Amniotic stem cell (primary cell): ENCODE measurements at regions not wholly inside any gene's neighbourhood (a gene's known extent, or its start where the extent isn't known, plus 50 kb on each side); places are given as distances from the start of the nearest gene placed in this dataset.

Experiments used
- DNase-seq: peaks from one replicate; lab custom pipeline; 2025; lab: John Stamatoyannopoulos, UW

DNA sequence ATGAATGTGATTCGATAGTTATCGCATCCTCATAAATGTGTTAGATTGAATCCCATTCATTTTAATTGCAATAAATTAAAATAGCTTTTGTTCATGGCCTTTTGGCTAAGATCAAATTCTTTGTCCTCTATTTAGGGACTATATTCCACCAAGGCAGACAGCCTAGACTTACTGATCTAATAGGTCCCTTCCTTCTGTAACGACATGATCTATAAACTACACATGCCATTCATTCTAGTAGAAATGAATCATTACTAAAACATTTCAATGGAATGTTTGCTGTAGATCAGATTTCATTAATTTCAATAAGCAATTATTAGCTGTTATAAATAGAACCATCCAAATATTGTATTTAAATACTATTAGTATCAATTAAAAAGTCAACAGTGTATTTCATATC is 526.6 kb upstream of the KLHL1 start:
- DNase-seq, result no peak

DNA sequence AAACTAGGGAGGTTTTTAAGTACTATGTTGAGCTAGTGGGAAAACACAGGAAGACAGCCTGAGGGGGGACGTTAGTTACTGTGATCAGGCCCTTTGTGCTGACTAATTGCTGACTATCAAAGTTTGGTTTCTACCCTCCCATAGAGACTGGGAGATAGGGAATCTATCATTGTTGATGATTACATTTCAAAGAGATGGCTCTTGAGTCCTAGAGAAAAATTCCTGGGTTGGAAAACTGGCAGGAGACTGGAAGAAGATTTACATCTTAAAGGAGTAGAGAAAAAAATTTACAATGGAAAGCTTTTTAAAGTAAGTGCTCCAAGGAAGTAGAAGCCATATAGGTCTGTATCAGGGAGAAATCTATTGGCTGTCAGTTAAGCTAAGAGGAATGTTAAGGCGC is 522.0 kb upstream of the KLHL1 start:
- no peak for DNase-seq

DNA sequence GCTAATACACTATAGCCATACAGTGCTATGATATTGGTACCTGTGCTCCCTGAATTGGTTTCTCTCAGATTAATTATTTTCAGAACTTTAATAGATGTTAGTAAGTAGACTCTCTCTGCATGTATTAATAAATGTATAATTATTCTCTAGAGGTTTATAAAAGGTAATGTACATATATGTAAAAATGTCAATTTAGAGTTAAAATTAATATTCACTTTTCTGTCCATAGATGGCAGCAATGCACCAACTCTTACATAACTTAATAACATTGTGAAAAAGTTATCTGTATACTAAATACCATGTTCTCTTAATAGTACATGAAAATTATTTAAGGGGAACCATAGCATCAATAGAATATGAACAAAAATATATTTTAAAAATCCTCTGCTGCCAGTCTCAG is 515.0 kb upstream of the KLHL1 start:
- no peak for DNase-seq

DNA sequence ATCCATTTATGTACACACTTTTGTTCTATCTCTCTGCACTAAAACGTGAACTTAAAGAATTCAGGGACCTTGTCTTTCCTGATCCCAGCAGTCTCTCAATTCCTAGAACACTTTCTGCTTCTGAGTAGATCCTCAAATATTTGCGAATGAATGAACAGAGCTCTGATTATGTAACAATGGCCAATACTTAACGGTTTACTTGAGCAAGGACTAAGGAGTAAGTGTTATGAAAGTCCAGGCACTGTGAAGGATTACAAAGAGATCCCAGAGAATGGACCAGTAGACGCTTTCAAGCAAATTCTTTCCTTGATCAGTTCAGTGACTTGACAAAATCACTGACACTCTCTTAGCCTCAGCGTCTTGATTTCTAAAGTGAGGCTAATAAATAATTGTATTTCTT is 514.5 kb upstream of the KLHL1 start:
- no peak for DNase-seq

DNA sequence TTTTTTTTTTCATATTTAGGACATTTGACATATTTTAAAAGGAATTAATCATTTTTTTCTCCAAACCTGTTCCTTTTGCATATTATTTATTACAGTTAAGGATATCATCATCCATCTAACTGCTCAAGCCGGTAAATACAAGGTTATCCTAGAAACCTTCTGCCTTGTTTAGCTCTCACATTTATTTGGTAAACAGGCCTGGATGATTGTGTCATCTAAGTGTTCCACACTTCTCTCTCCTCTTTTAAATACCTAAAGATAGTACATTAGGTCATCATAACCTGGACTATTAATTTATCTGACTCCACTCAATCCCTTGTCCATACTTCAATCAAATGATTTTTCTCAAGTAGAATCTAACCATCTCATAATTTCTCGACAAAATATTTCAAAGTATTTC is 511.7 kb upstream of the KLHL1 start:
- DNase-seq, result no peak

DNA sequence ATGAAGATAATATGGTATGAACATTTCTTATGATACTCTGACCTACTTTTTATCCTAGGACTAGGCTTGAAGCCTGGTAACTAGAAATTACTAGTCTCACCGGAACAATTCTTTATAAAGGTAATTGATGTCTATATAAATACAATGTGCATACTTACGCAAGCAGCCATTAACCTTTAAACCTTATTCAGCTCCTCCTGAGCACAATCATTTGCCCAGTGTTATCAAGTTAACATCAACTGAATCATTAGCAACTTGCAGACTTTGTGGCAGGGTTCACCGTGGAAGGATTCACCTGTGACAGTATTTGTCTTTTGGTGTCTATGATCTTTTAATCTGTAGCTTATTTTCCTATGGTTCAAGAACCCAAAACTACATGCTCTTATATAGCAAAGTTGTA is 508.6 kb upstream of the KLHL1 start:
- DNase-seq, result no peak

DNA sequence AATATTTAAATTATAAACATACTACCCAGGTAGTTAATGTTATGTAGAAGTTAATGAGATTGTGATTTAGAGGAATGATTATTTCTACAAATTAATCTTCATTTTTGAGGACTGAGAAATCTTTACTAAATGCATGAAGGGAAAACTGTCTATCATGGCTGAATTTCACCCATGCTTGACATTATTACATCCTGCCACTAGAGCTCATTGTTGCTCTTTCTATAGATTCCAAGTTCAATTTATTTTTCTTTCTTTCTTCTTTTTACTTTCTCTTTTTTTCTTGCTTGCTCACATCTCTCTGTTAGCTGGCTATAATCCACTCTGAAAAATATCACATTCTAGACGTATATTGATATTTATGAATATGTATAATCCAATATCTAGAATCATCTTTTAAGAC is 505.0 kb upstream of the KLHL1 start:
- no peak for DNase-seq

DNA sequence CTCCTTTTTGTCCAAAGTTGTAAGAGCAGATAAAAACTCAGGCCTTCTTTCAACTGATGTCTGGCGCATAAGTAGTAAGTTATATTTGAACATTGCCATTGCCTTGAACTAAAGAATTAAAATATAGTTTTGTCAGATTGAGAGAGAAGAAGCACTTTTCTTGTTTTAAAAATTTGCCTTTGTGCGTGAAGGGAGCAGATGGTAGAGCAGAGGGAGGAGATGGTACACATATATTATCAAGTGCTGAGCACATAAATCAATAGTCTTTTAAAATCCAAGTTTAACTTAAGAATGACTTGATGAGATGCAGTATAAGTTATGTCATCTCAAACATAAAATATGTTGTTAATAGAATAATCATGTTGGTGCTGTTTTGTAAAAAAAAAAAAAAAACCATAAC is 504.6 kb upstream of the KLHL1 start:
- no peak for DNase-seq

DNA sequence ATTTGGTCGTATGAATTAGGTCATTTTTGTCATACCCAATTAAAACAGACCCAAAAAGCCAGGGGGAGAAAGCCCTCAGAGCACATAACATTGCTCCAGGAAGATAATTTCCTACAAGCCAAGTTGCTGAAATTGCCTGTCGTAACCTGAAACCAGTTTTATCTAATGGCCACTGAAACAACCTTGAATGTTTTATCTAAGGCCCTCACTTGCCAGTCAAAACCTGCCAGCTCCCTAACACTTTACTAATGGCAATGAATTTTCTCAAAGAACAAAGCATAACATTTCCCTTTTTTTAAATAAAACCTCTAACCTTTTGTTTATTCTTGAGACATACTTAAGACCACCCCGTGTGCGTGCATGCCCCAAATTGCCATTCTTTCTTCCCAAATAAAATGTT is 496.2 kb upstream of the KLHL1 start:
- no peak for DNase-seq

DNA sequence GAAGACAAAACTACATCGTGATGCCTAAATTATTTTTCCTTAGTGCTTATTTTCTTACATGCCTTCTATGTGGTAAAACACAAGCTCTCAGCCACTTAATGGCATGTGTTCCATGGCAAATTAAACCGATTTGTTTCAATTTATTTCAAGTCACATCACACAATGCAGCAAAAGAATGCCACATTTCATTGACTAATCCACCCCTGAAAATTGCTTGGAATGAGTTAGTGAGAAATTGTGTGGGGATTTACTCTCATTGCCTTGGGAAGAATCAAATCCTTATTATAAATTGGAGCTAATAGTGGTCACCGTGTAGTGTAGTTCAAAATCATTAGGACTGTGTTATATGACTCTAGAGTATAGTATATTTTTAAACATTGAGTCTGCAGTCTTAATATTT is 485.5 kb upstream of the KLHL1 start:
- no peak for DNase-seq

DNA sequence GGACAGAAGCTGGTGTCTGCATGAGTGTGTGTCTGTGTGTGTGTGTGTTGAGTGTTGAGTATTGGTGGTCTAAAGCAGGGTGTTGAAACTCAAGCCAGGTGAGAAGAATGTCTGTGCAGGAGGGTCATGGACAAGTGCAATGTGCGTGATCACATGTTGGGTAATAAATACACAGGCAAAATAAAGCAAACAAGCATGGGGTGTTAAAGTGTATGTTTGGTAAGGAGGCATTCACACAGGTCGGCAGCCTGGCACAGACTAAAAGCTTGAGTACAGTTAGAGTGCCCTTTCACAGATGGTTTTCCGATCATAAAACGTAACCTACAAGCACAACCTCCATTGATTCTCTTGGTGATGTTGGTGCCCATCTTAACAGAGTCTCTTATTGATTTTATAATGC is 476.9 kb upstream of the KLHL1 start:
- DNase-seq, result no peak

DNA sequence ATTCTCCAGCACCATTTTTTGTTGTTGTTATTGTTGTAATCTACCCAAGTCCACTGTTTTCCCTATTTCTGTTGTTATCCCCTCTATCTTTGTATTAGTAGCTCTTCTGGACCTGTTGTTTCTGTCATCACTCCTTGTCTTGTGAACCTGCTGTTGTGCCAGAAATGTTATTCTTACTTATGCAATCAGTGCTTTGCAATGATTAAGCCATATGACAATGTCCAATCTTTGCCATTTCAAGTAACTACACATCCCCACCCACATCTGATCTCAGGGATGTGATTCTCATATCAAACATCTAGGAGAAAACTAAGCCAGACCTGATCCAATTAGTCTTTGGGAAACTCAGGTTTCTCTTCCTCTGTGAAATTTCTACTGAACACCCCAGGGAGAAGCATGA is 472.6 kb upstream of the KLHL1 start:
- DNase-seq, result no peak

DNA sequence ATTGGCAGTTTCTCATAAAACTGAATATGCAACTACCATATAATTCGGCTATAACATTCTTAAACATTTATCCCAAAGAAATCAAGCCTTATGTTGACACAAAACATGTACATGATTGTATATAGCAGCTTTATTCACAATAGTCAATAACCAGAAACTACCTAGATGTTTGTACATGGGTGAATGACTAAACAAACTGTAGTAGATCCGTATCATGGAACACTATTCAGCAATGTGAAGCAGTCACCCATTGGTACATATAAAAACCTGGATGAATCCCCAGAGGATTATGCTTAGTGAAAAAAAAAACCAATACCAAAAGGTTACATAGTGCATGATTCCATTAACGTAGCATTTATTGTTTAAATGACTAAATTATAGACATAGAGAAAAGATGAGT is 471.7 kb upstream of the KLHL1 start:
- DNase-seq, result no peak

DNA sequence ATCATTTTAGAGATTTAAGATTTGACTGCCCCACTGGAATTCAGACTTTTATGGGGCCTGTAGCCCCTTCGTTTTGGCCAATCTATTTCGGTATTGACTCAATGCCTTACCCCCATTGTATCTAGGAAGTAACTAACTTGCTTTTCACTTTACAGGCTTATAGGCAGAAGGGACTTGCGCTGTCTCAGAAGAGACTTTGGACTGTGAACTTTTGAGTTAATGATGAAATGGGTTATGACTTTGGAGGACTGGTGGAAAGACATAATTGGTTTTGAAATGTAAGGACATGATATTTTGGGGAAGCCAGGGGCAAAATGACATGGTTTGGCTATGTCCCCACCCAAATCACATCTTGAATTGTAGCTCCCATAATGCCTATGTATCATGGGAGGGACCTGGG is 463.0 kb upstream of the KLHL1 start:
- no peak for DNase-seq

DNA sequence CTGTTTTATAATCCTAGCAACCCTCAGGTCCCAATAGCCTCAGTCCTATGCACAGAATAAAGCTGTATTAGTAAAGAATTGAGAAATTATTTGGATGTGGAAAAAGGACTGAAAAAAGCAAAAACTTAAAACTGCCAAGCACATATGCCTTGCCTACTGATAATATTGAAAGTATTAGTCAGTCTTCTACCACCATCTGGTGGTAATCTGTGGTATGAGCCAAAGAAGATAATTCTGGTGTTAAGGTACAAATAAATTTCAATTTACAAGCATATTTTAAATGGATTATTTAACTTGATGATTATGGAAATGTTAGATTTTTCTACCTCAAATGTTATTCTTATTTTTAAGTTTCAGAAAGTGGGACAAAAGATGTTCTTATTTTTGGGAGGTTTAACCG is 460.3 kb upstream of the KLHL1 start:
- no peak for DNase-seq

DNA sequence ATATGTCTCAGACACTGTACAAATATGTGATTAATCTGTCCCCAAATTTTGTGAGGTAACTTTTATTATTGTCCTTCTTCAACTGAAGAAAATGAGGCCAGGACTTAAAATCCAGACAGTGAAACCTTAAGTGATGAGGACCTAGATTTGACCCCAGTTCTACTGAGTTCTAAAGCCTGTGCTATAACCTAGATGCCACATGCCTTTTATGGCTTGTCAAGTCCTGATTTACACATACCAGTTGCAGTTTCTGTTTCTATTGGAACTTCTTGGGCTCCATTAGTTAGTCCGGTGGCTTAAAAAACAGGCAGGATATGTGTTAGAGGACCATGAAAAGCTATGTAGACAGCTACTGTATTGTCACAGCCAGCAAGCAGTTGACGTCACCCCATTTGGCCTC is 436.5 kb upstream of the KLHL1 start:
- no peak for DNase-seq

DNA sequence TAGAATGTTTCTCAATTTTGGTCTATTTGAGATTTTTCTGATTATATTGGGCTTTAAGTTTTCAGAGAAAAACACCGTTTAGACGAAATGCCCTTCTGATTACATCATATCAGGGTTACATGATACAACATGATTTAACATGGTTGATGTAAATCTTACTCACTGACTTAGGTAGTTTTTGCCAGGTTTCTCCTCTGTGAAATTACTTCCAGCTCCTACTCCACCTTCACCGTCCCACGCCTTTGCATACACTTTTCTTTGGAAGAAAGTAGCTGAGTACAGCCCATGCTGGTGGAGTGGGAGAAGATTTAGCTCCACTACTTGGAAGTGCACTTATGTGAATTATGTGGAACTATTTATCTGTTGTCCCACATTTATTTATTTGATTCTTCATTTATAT is 433.2 kb upstream of the KLHL1 start:
- no peak for DNase-seq

DNA sequence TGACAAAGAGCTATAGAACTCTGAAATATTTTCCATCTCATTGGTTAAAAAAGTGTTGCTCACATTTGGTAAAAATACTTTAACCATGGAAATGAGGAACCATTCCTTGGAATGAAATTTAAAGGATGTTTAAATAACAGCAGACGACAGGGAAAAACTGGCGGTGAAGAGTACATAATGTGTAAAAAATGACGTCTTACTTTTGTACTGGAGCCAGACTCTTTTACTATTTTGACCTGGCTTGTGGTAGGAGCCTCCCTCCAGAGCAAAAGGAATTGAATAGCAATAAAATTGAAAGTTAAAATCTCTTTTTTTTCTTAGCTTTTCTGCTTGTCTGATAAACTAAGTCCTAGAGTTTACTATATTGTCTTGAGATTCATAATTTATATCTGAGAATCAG is 426.2 kb upstream of the KLHL1 start:
- DNase-seq, result no peak

DNA sequence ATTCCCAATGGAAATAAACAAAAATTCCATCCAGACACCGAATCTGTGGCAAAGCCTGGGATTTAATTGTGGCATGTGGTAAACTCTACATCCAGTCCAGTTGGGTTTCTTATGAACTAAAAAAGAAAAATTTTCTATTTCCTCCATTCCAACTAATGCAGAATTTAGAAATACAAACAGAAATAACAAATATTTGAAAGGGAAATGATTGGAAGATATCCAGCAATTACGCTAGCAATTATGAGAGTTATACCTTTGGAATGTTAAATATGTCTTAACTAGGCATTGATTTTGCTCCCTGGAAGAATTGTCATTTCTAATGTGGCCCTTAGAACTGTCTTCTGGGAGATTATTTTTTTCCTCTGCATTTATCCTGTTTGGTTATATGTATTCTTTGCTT is 421.4 kb upstream of the KLHL1 start:
- DNase-seq, result no peak

DNA sequence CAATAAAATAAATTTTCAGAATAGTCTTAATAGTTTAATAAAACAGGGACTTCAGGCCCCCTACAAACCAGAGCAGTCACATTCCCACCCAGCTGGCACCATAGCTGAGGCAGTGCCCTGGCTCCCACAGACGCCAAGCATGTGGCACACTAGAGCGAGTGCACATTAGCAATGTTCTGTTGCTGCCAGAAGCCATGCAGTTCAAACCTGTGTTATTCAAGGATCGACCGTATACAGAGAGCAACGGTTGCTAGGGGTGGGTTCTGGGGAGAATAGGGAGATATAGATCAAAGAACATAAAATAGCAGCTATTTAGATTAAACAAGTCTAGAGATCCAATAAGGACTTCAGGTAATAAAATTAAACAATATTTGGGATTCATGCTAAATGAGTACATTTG is 419.3 kb upstream of the KLHL1 start:
- DNase-seq, result no peak

DNA sequence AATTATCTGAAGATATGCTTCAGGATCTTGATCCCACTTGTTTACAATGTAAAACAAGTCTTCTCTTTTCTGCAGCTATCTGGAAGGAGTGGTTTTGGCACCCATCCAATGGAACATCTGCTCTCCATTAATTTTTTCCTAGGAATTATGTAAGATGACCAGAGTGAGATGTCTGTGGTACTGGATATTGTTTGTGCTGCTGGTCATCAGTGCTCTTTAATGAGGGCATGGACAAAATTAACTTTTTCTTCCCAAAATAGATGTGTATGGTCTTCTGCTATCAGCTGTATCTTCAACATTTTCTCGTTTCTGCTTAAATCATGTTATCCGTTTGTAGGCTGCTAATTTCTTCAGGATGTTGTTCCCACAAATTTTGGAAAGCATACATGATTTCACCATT is 415.4 kb upstream of the KLHL1 start:
- DNase-seq, result no peak

DNA sequence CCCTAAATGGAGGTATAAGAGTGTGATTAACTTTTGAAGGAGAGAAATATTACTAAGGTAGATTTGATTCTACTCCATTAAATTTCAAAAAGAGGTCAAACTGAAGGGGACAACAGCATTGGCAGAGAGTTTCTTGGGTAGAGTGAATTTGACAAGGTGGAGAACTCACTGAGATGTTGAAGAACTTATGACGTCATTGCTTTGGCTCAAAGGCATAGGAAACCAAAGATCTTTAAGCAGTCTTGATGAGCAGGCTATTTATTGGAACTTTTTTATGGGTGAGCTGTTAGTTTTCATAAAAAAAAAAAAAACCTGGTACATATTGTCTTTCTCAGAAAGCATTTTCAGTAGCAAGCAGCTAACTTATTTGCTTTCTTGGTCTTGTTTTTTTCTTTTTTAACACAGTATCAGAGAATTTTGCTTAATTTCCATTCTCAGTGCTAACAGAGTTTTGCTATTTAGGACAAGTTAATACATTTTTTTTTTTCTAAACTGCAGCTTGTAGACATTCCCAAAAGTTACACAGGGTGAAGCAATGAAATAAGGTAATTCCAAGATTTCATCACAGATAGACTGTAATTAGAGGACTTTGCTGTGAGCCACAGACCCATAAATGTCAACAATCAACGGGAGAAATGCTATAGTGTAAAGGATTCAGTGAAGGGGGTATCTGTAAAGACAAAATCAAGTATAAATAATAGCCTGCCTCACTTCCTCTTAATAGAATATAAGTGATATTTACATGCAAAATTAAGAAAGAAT is 412.2 kb upstream of the KLHL1 start:
- DNase-seq, result no peak

DNA sequence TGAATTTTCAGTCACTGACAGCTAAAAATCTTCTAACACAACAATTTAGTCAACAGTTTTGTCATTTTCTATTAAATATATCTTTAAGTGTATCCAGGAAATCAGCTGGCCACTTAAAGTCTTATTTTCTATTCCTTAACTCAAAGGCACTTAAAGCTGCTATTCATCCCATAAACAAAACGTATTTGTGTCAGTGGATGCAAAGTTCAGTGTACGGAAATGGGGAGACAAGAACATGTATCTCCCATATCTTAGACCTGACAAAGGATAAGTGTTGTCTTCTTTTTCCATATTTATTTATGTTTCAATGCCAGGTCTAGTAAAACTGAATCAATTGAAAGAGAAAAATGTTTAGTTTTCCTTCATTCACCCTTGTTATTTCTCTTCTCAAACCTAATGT is 409.8 kb upstream of the KLHL1 start:
- no peak for DNase-seq

DNA sequence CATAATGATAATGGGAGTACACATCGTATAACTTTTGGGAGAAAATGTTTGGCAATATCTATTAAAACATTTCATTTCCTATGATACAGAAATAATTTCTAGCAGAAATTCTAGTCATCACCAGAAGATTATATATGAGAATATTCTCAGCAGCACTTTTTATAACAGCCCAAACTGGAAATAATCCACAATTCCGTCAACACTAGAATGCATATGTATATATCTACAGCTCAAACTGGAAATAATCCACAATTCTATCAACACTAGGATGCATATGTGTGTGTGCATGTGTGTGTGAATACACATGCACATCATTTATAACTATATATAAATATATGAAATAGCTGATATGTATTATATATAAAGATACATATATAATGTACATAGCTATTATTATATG is 408.0 kb upstream of the KLHL1 start:
- DNase-seq, result no peak
